B cell (primary cell): ENCODE measurements at regions not wholly inside any gene's neighbourhood (a gene's known extent, or its start where the extent isn't known, plus 50 kb on each side); places are given as distances from the start of the nearest gene placed in this dataset.
"Not testable (repeated sequence)": the region's sequence is repeated elsewhere in the genome, so short reads cannot be mapped to it uniquely, and the experiment has no call there.

Source experiments
- ATAC-seq: fragments of 200-7000 bp; cut with Tn5 transposase; one replicate; pipeline ENCODE4 v1.10.0; 2021; ENCODE audit warnings: low read depth, mild to moderate bottlenecking, moderate number of reproducible peaks, moderate library complexity
- CTCF ChIA-PET: fragments of 350-600 bp; sonication (Branson Sonifier 250); formaldehyde crosslinking; loops from one replicate; lab custom pipeline; 2021; ENCODE audit warnings: antibody characterized with exemption, inconsistent platforms; lab: Charles Lee
- POLR2A ChIA-PET: fragments of 350-600 bp; sonication (Branson Sonifier 250); formaldehyde crosslinking; loops from one replicate; lab custom pipeline; 2021; ENCODE audit warnings: antibody characterized with exemption; lab: Charles Lee
- DNase-seq: peaks from one replicate; pipeline ENCODE4 v3.0.0; 2013
- H2AFZ ChIP-seq: 2 replicates; pipeline ENCODE4 v1.6.1; 2012; ENCODE audit warnings: mild to moderate bottlenecking, low read depth, low read length; ENCODE audit not compliant: insufficient read depth, poor library complexity, severe bottlenecking
- H3K27ac ChIP-seq, 2 donors: 1 replicate in 1 of 2; 2 replicates in 1 of 2; pipeline ENCODE4 v1.5.1; 2012 to 2013; ENCODE audit warnings: low read length in 2 of 2, mild to moderate bottlenecking in 2 of 2, moderate library complexity in 1 of 2
- H3K27me3 ChIP-seq, 4 experiments: fragments of 200-600 bp in 1 of 4; sonication (generic) in 1 of 4; replicated peaks in 1 of 4; 1 replicate in 2 of 4; 2 replicates in 2 of 4; pipeline versions ENCODE4 v1.6.1 to v1.7.0; 2013 to 2016; ENCODE audit warnings: low read length in 3 of 4, mild to moderate bottlenecking in 2 of 4, mixed read lengths in 1 of 4, moderate library complexity in 1 of 4; ENCODE audit not compliant: insufficient read depth in 4 of 4, control insufficient read depth in 3 of 4; ENCODE audit errors: control extremely low read depth in 1 of 4
- H3K36me3 ChIP-seq, 2 experiments: replicated peaks in 1 of 2; 1 replicate in 1 of 2; 2 replicates in 1 of 2; pipeline versions ENCODE4 v1.6.1 to v1.7.1; 2013; ENCODE audit warnings: low read length in 1 of 2; ENCODE audit not compliant: insufficient read depth in 2 of 2, control insufficient read depth in 1 of 2; ENCODE audit errors: control extremely low read depth in 1 of 2, extremely low read depth in 1 of 2
- H3K4me1 ChIP-seq, 2 donors: fragments of 200-600 bp in 1 of 2; sonication (generic) in 1 of 2; 1 replicate in 1 of 2; 2 replicates in 1 of 2; pipeline versions ENCODE4 v1.5.1 to v1.6.1; 2013 to 2017; ENCODE audit warnings: low read length in 2 of 2; ENCODE audit not compliant: control insufficient read depth in 2 of 2, insufficient read depth in 2 of 2
- H3K4me2 ChIP-seq: replicated peaks from 2 replicates; pipeline ENCODE3; 2012; ENCODE audit warnings: mild to moderate bottlenecking, low read depth, low read length; ENCODE audit not compliant: poor library complexity, severe bottlenecking
- H3K4me3 ChIP-seq, 5 experiments: fragments of 200-600 bp in 1 of 5; sonication (generic) in 1 of 5; 1 replicate in 3 of 5; 2 replicates in 2 of 5; pipeline versions ENCODE4 v1.5.1 to v1.7.0; 2011 to 2016; ENCODE audit warnings: low read length in 4 of 5, mild to moderate bottlenecking in 4 of 5, low read depth in 2 of 5, control low read depth in 1 of 5, moderate library complexity in 1 of 5; ENCODE audit not compliant: insufficient read depth in 1 of 5; ENCODE audit errors: control extremely low read depth in 1 of 5, extremely low read depth in 1 of 5
- H3K79me2 ChIP-seq: fragments of 200-600 bp; sonication (generic); one replicate; pipeline ENCODE4 v1.6.0; 2016; ENCODE audit warnings: low read length; ENCODE audit not compliant: control insufficient read depth, insufficient read depth
- H3K9ac ChIP-seq: fragments of 200-600 bp; sonication (generic); 2 replicates; pipeline ENCODE4 v1.6.1; 2017; ENCODE audit warnings: mild to moderate bottlenecking, low read length, moderate library complexity
- H3K9me3 ChIP-seq, 3 donors: one replicate each; pipeline versions ENCODE4 v1.6.1 to v1.7.1; 2013; ENCODE audit warnings: low read length in 2 of 3; ENCODE audit not compliant: control insufficient read depth in 2 of 3, insufficient read depth in 1 of 3; ENCODE audit errors: control extremely low read depth in 1 of 3
- H4K20me1 ChIP-seq: 2 replicates; pipeline ENCODE4 v1.6.0; 2012; ENCODE audit warnings: mild to moderate bottlenecking, low read length; ENCODE audit not compliant: insufficient read depth, control insufficient read depth, poor library complexity, severe bottlenecking
- H3K27ac Mint-ChIP-seq: one replicate; pipeline ENCODE4 v1.8.0; 2021; ENCODE audit warnings: mixed read lengths
- H3K27me3 Mint-ChIP-seq: one replicate; pipeline ENCODE4 v1.8.0; 2021; ENCODE audit warnings: mixed read lengths
- H3K4me1 Mint-ChIP-seq: one replicate; pipeline ENCODE4 v1.8.0; 2021; ENCODE audit warnings: mixed read lengths
- H3K4me3 Mint-ChIP-seq: one replicate; pipeline ENCODE4 v1.8.0; 2021; ENCODE audit warnings: mixed read lengths
- H3K9me3 Mint-ChIP-seq: one replicate; pipeline ENCODE4 v1.8.0; 2022; ENCODE audit warnings: mixed read lengths; ENCODE audit not compliant: insufficient read depth
- EZH2 ChIP-seq: IDR thresholded peaks from 2 replicates; pipeline ENCODE4 v1.6.1; 2012; ENCODE audit warnings: borderline replicate concordance, low read depth, mild to moderate bottlenecking, moderate library complexity, low read length; ENCODE audit not compliant: insufficient read depth, poor library complexity, severe bottlenecking
- WGBS: methylation state at CpG from one replicate; pipeline ENCODE4 v1.1.5; 2013; ENCODE audit warnings: missing lambda C conversion rate; ENCODE audit not compliant: insufficient coverage; 5-methylcytosine and 5-hydroxymethylcytosine counted together
- intact Hi-C: fragments of 100-400 bp; cut with micrococcal nuclease; formaldehyde crosslinking; loops from one replicate; pipeline ENCODE4 v1.10.0; 2022
- TF ChIP-seq, protein P1 (sequence below): fragments of 200-600 bp; IDR thresholded peaks from one replicate; pipeline ENCODE4 v1.8.0; 2022; ENCODE audit warnings: antibody characterized with exemption, mild to moderate bottlenecking

DNA sequence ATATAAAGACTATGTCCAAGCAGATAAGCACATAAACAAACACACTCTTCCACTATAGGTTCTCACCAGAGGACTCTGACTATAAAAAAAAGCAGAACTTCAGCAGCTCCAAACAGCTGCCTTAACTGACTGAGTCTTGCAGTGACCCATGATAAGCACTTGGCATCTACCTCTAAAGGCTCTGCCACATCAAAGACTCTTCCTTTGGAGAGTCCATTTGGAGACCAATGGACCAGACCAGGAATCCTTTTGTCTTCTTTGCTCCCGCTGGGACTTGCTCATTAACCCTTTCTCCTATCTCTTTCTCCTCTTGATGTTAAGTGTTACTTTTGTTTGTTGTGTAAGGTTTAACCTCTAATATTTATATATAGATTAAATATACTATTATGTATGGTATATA lies 424.1 kb downstream of the RSL24D1 start:
- no peaks in the 10 kb centered on the region for H3K27me3 ChIP-seq
- H3K9me3 ChIP-seq = no peaks in the 10 kb centered on the region
- H3K4me3 ChIP-seq = no peak overlapping the region
- no peak for ATAC-seq
- no peak overlapping the region for H3K4me2 ChIP-seq
- DNase-seq = no peak
- Mint-ChIP-seq H3K4me1 (no peaks in the 10 kb centered on the region), H3K27ac (no peak overlapping the region), H3K27me3 (no peaks in the 10 kb centered on the region), H3K4me3 (no peak overlapping the region), H3K9me3 (peaks cover 5% of the 10 kb centered on the region)
- H3K4me1 ChIP-seq = no peaks in the 10 kb centered on the region
- CTCF ChIA-PET = no interaction called here
- WGBS = no CpG with 5 or more reads among the region's 1 CpG
- no peaks in the 10 kb centered on the region for H3K79me2 ChIP-seq
- H3K27ac ChIP-seq = no peak overlapping the region
- POLR2A ChIA-PET = no interaction called here
- no peak for TF ChIP-seq EZH2
- TF ChIP-seq, protein P1, sequence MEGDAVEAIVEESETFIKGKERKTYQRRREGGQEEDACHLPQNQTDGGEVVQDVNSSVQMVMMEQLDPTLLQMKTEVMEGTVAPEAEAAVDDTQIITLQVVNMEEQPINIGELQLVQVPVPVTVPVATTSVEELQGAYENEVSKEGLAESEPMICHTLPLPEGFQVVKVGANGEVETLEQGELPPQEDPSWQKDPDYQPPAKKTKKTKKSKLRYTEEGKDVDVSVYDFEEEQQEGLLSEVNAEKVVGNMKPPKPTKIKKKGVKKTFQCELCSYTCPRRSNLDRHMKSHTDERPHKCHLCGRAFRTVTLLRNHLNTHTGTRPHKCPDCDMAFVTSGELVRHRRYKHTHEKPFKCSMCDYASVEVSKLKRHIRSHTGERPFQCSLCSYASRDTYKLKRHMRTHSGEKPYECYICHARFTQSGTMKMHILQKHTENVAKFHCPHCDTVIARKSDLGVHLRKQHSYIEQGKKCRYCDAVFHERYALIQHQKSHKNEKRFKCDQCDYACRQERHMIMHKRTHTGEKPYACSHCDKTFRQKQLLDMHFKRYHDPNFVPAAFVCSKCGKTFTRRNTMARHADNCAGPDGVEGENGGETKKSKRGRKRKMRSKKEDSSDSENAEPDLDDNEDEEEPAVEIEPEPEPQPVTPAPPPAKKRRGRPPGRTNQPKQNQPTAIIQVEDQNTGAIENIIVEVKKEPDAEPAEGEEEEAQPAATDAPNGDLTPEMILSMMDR = no peak
- H3K36me3 ChIP-seq = no peaks in the 10 kb centered on the region
- no peak overlapping the region for H2AFZ ChIP-seq
- intact Hi-C loops = no loop called here
- no peak overlapping the region for H3K9ac ChIP-seq
- no peaks in the 10 kb centered on the region for H4K20me1 ChIP-seq

DNA sequence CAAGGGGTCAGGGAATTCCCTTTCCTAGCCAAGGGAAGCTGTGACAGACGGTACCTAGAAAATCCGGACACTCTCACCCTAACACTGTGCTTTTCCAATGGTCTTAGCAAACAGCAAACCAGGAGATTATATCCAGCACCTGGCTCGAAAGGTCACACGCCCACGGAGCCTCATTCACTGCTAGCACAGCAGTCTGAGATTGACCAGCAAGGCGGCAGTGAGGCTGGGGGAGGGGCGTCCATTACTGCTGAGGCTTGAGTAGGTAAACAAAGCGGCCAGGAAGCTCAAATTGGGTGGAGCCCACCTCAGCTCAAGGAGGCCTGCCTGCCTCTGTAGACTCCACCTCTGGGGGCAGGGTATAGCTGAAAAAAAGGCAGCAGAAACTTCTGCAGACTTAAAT lies 447.3 kb downstream of the RSL24D1 start:
- DNase-seq, H3K4me1 Mint-ChIP-seq, H3K27me3 ChIP-seq, H3K4me2 ChIP-seq, H3K79me2 ChIP-seq, POLR2A ChIA-PET, H3K9me3 Mint-ChIP-seq, H3K9ac ChIP-seq, intact Hi-C loops, H2AFZ ChIP-seq, H3K9me3 ChIP-seq, H4K20me1 ChIP-seq, H3K36me3 ChIP-seq, H3K27ac Mint-ChIP-seq, H3K4me1 ChIP-seq, H3K4me3 Mint-ChIP-seq, CTCF ChIA-PET, H3K27ac ChIP-seq, H3K27me3 Mint-ChIP-seq, H3K4me3 ChIP-seq, ATAC-seq: not testable (repeated sequence)
- 96% methylated on average over 8 of the region's 8 CpGs for WGBS
